A549 (cell line): ENCODE measurements at regions not wholly inside any gene's neighbourhood (a gene's known extent, or its start where the extent isn't known, plus 50 kb on each side); places are given as distances from the start of the nearest gene placed in this dataset.
"Not testable (repeated sequence)": the region's sequence is repeated elsewhere in the genome, so short reads cannot be mapped to it uniquely, and the experiment has no call there.

Experiments
- CBX8 ChIP-seq: fragments of 200-600 bp; sonication (generic); IDR thresholded peaks from 2 replicates; pipeline ENCODE4 v1.6.1; 2016
- CEBPB ChIP-seq, 2 experiments: fragments of >200 bp in 1 of 2; sonication (Bioruptor Twin) in 1 of 2; formaldehyde crosslinking in 1 of 2; IDR thresholded peaks; 2 replicates each; pipeline ENCODE4 v1.6.1; 2012 to 2016
- CTCF ChIP-seq: fragments of >200 bp; sonication (Bioruptor Twin); formaldehyde crosslinking; IDR thresholded peaks from 3 replicates; pipeline ENCODE4 v1.5.1; 2016
- ELK1 ChIP-seq: fragments of 150-350 bp; IDR thresholded peaks from 2 replicates; pipeline ENCODE4 v1.6.1; 2014; ENCODE audit warnings: low read depth, mild to moderate bottlenecking, low read length
- ESRRA ChIP-seq: fragments of 150-350 bp; IDR thresholded peaks from 2 replicates; pipeline ENCODE4 v1.6.1; 2014; ENCODE audit warnings: mild to moderate bottlenecking, low read length, borderline replicate concordance
- JUN ChIP-seq, 2 experiments: fragments of >200 bp; sonication (Bioruptor Twin); formaldehyde crosslinking; IDR thresholded peaks; 2 replicates in 1 of 2; 3 replicates in 1 of 2; pipeline ENCODE4 v1.6.1; 2016 to 2017
- MAX ChIP-seq: IDR thresholded peaks from 2 replicates; pipeline ENCODE4 v1.6.1; 2012
- POLR2A ChIP-seq: IDR thresholded peaks from 2 replicates; pipeline ENCODE4 v1.6.1; 2012; ENCODE audit warnings: mild to moderate bottlenecking, low read length
- RAD21 ChIP-seq, 2 experiments: fragments of >200 bp in 1 of 2; sonication (Bioruptor Twin) in 1 of 2; formaldehyde crosslinking in 1 of 2; IDR thresholded peaks in 1 of 2; conservative IDR thresholded peaks in 1 of 2; 2 replicates in 1 of 2; 3 replicates in 1 of 2; pipeline ENCODE4 v1.6.1; 2012 to 2018; ENCODE audit warnings: inconsistent platforms in 1 of 2
- RCOR1 ChIP-seq: fragments of 150-350 bp; IDR thresholded peaks from 2 replicates; pipeline ENCODE4 v1.6.1; 2014; ENCODE audit warnings: antibody characterized with exemption, low read length, low read depth
- SMC3 ChIP-seq: fragments of >200 bp; sonication (Bioruptor Twin); formaldehyde crosslinking; IDR thresholded peaks from 3 replicates; pipeline ENCODE4 v1.6.1; 2018; ENCODE audit warnings: inconsistent platforms
- ZFP36 ChIP-seq: fragments of 450-650 bp; IDR thresholded peaks from 2 replicates; pipeline ENCODE4 v1.6.1; 2014; ENCODE audit warnings: borderline replicate concordance; ENCODE audit not compliant: partially characterized antibody

- not testable (repeated sequence) for TF ChIP-seq RCOR1; CTCF; ZFP36; CBX8; POLR2A; ESRRA; CEBPB (IDR thresholded peaks at IDR 0.05); JUN (IDR thresholded peaks at IDR 0.05); RAD21 (conservative IDR thresholded peaks at IDR 0.05 in 1 of 2, IDR thresholded peaks at IDR 0.05 in 1 of 2); SMC3; ELK1; MAX
These were observed 443.5 kb downstream of the TUBA3C start for GRCh38 chr13:18738086-18738485.
